GM12872 (cell line): ENCODE measurements at regions not wholly inside any gene's neighbourhood (a gene's known extent, or its start where the extent isn't known, plus 50 kb on each side); places are given as distances from the start of the nearest gene placed in this dataset.

Experiments
- TF ChIP-seq, protein P1 (sequence below): IDR thresholded peaks from 3 replicates; pipeline ENCODE4 v1.5.1; 2011; ENCODE audit warnings: low read depth, mild to moderate bottlenecking, low read length, moderate library complexity; ENCODE audit not compliant: insufficient read depth

GRCh38 chr1:195195423-195196057 is 1412.7 kb downstream of the KCNT2 start:
- TF ChIP-seq, protein P1, sequence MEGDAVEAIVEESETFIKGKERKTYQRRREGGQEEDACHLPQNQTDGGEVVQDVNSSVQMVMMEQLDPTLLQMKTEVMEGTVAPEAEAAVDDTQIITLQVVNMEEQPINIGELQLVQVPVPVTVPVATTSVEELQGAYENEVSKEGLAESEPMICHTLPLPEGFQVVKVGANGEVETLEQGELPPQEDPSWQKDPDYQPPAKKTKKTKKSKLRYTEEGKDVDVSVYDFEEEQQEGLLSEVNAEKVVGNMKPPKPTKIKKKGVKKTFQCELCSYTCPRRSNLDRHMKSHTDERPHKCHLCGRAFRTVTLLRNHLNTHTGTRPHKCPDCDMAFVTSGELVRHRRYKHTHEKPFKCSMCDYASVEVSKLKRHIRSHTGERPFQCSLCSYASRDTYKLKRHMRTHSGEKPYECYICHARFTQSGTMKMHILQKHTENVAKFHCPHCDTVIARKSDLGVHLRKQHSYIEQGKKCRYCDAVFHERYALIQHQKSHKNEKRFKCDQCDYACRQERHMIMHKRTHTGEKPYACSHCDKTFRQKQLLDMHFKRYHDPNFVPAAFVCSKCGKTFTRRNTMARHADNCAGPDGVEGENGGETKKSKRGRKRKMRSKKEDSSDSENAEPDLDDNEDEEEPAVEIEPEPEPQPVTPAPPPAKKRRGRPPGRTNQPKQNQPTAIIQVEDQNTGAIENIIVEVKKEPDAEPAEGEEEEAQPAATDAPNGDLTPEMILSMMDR = no peak

- TF ChIP-seq, protein P1 = no peak
Measured at GRCh38 chr1:195193134-195193533, 1415.1 kb downstream of the KCNT2 start.

DNA sequence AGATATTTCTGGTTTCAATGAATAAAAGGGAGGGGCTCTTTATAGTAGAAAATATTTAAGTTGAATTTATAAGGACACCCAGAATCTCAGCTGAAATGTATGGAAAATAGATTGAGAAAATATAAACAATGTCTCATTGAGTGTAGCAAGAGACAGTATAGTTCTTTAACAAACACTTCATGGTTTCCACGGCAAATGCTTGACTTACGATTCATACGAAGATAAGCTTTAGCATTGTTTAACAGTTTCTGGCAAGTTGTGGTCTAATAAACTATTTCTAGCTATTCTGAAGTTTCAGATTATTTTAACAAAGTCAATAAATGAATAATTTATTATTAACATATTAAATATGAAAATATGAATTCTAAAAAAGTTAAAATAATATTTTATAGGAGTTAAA is 1419.4 kb downstream of the KCNT2 start:
- TF ChIP-seq, protein P1 = no peak

- TF ChIP-seq, protein P1 = no peak
Measured at GRCh38 chr1:195186544-195186943, 1421.7 kb downstream of the KCNT2 start.

- TF ChIP-seq, protein P1 = no peak
Measured at GRCh38 chr1:195185736-195186135, 1422.5 kb downstream of the KCNT2 start.

DNA sequence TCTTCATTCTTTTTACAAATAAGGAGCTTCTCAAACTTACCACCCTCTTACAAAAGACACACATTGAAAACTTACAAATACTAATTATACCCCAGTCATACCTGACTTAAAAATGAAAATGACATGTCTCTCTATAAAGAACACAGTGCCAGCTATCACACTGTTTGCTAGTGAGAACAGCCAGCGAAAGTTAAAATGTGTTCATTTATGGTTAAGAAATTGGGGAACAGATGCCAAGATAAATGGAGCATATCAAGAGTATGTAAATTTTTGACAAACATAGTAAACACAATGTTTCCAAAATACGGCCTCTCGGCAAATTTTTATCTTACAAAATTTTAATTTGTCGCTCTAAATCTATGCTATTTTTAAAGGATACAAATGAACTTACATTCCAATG is 1422.9 kb downstream of the KCNT2 start:
- TF ChIP-seq, protein P1 = no peak

- TF ChIP-seq, protein P1 = 0 out of 3 replicates have a peak, but pooled peaks have one; percentile 17
Measured at GRCh38 chr1:195173753-195174152, 1434.5 kb downstream of the KCNT2 start.
